Neural progenitor cell (in vitro differentiated cells): ENCODE measurements at regions not wholly inside any gene's neighbourhood (a gene's known extent, or its start where the extent isn't known, plus 50 kb on each side); places are given as distances from the start of the nearest gene placed in this dataset.
A peak's percentile ranks its signal among the peaks of the same experiment; 100 is the strongest.

Experiments used
- DNase-seq: peaks from one replicate; pipeline ENCODE4 v3.0.0-alpha.2; 2016; ENCODE audit warnings: low spot score
- H2AFZ ChIP-seq: fragments of 200-600 bp; sonication (generic); replicated peaks from 2 replicates; pipeline ENCODE4 v1.6.1; 2016; ENCODE audit warnings: antibody characterized with exemption
- H3F3A ChIP-seq: fragments of 200-600 bp; sonication (generic); 2 replicates; pipeline ENCODE4 v1.6.1; 2016; ENCODE audit warnings: antibody characterized with exemption, low read depth
- H3K27ac ChIP-seq: fragments of 200-600 bp; sonication (generic); 2 replicates; pipeline ENCODE4 v1.5.1; 2016; ENCODE audit warnings: mild to moderate bottlenecking
- H3K27me3 ChIP-seq: fragments of 200-600 bp; sonication (generic); 2 replicates; pipeline ENCODE4 v1.6.1; 2016; ENCODE audit warnings: mild to moderate bottlenecking, moderate library complexity
- H3K36me3 ChIP-seq: fragments of 200-600 bp; sonication (generic); 2 replicates; pipeline ENCODE4 v1.5.1; 2016
- H3K4me1 ChIP-seq: fragments of 200-600 bp; sonication (generic); 2 replicates; pipeline ENCODE4 v1.6.1; 2016; ENCODE audit warnings: mixed run types
- H3K4me2 ChIP-seq: fragments of 200-600 bp; sonication (generic); 2 replicates; pipeline ENCODE4 v1.6.1; 2016
- H3K4me3 ChIP-seq: fragments of 200-600 bp; sonication (generic); 2 replicates; pipeline ENCODE4 v1.5.1; 2016
- H3K79me2 ChIP-seq: fragments of 200-600 bp; sonication (generic); 2 replicates; pipeline ENCODE4 v1.6.1; 2016; ENCODE audit warnings: low read depth
- H3K9ac ChIP-seq: fragments of 200-600 bp; sonication (generic); 2 replicates; pipeline ENCODE4 v1.6.1; 2016
- H3K9me3 ChIP-seq: fragments of 200-600 bp; sonication (generic); 2 replicates; pipeline ENCODE4 v1.5.1; 2016; ENCODE audit warnings: low read depth
- H4K20me1 ChIP-seq: fragments of 200-600 bp; sonication (generic); 2 replicates; pipeline ENCODE4 v1.6.1; 2016; ENCODE audit warnings: low read depth
- H3K27ac Mint-ChIP-seq: 3 replicates; pipeline ENCODE4 v1.8.0; 2021; ENCODE audit warnings: mixed read lengths
- H3K27me3 Mint-ChIP-seq: 2 replicates; pipeline ENCODE4 v1.8.0; 2022; ENCODE audit warnings: low read depth, mild to moderate bottlenecking, inconsistent platforms, moderate library complexity, mixed read lengths; ENCODE audit not compliant: insufficient read depth
- H3K36me3 Mint-ChIP-seq: 3 replicates; pipeline ENCODE4 v1.8.0; 2021; ENCODE audit warnings: mixed read lengths
- H3K4me1 Mint-ChIP-seq: 3 replicates; pipeline ENCODE4 v1.8.0; 2021; ENCODE audit warnings: mixed read lengths
- H3K4me3 Mint-ChIP-seq: 3 replicates; pipeline ENCODE4 v1.8.0; 2021; ENCODE audit warnings: mild to moderate bottlenecking, moderate library complexity, mixed read lengths
- H3K9me3 Mint-ChIP-seq: 3 replicates; pipeline ENCODE4 v1.8.0; 2020; ENCODE audit warnings: mixed read lengths
- EZH2 ChIP-seq: fragments of 200-600 bp; sonication (generic); IDR thresholded peaks from 2 replicates; pipeline ENCODE4 v1.6.1; 2017; ENCODE audit warnings: antibody characterized with exemption, mild to moderate bottlenecking, moderate library complexity
- EZH2phosphoT487 ChIP-seq: fragments of 200-600 bp; sonication (generic); IDR thresholded peaks from 2 replicates; pipeline ENCODE4 v1.6.1; 2017; ENCODE audit warnings: antibody characterized with exemption
- TF ChIP-seq, protein P1 (sequence below): fragments of 200-600 bp; sonication (generic); IDR thresholded peaks from 2 replicates; pipeline ENCODE4 v1.5.1; 2017; ENCODE audit warnings: antibody characterized with exemption, mild to moderate bottlenecking

- peak overlapping the region; percentile 41 for H3K4me3 Mint-ChIP-seq
- H3K27me3 Mint-ChIP-seq, result peaks cover 5% of the 10 kb centered on the region
- peaks cover 3% of the 10 kb centered on the region for H3K36me3 Mint-ChIP-seq
- peaks cover 30% of the 10 kb centered on the region for H3K4me1 Mint-ChIP-seq
- peak overlapping the region; percentile 68 for H3K27ac Mint-ChIP-seq
- H3K9me3 ChIP-seq, result peaks cover 11% of the 10 kb centered on the region
- H3F3A ChIP-seq, result peaks cover 3% of the 10 kb centered on the region
- no peaks in the 10 kb centered on the region for H3K27me3 ChIP-seq
- peaks cover 25% of the 10 kb centered on the region for H3K4me1 ChIP-seq
- peaks cover 14% of the 10 kb centered on the region for H3K9me3 Mint-ChIP-seq
- H3K9ac ChIP-seq, result no peak overlapping the region
- no peak overlapping the region for H3K27ac ChIP-seq
- H3K79me2 ChIP-seq, result no peaks in the 10 kb centered on the region
- H3K4me2 ChIP-seq, result no peak overlapping the region
- H3K4me3 ChIP-seq, result no peak overlapping the region
- TF ChIP-seq, protein P1, sequence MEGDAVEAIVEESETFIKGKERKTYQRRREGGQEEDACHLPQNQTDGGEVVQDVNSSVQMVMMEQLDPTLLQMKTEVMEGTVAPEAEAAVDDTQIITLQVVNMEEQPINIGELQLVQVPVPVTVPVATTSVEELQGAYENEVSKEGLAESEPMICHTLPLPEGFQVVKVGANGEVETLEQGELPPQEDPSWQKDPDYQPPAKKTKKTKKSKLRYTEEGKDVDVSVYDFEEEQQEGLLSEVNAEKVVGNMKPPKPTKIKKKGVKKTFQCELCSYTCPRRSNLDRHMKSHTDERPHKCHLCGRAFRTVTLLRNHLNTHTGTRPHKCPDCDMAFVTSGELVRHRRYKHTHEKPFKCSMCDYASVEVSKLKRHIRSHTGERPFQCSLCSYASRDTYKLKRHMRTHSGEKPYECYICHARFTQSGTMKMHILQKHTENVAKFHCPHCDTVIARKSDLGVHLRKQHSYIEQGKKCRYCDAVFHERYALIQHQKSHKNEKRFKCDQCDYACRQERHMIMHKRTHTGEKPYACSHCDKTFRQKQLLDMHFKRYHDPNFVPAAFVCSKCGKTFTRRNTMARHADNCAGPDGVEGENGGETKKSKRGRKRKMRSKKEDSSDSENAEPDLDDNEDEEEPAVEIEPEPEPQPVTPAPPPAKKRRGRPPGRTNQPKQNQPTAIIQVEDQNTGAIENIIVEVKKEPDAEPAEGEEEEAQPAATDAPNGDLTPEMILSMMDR, result no peak
- no peak for TF ChIP-seq EZH2phosphoT487
- TF ChIP-seq EZH2, result no peak
- H4K20me1 ChIP-seq, result no peaks in the 10 kb centered on the region
- peaks cover 5% of the 10 kb centered on the region for H3K36me3 ChIP-seq
- peak overlapping the region; percentile 78 for H2AFZ ChIP-seq
- peak; percentile 53 for DNase-seq
Measured at GRCh38 chr2:236338495-236339184, 74.4 kb upstream of the ASB18 start.

DNA sequence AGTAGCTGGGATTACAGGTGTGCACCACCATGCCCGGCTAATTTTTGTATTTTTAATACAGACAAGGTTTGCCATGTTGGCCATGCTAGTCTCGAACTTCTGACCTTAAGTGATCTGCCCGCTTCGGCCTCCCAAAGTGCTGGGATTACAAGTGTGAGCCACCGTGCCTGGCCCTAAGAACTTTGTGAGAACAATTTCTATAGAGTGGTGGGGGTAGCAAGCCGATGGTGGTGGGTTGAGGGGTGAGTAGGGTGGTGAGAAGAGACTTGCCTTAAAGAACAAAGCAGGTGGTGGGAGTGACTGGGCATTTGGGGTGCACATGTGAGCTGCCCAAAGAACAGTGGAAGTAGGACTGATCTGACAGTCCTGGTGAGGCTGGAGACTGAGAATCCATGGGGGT, 76.0 kb upstream of the ASB18 start:
- TF ChIP-seq, protein P1, result no peak
- TF ChIP-seq EZH2 (no peak), EZH2phosphoT487 (no peak)

DNA sequence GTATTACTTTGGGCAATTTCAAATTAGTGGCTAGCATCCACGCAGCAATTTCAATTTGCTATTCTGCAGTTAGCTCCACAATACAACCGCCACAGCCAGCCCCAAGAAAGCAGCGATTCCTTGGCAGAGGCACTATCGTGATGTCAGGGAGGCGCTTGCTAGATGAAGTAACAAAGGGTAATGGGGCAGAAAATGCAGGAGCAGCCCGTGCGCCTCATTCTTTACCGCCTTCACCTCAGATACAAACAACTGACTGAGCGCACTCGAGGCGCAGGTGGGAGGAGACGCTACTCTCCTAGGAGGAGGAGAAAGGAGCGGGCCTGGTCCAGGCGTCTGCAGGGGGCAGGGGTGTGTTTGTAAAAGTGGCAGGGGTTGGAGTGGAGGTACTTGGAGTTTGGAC, 76.9 kb upstream of the ASB18 start:
- TF ChIP-seq EZH2phosphoT487 (no peak), EZH2 (no peak)
- TF ChIP-seq, protein P1, result no peak
- H3K4me3 Mint-ChIP-seq, result peak overlapping the region; percentile 27

More for the DNA sequence above, 76.0 kb upstream of the ASB18 start:
- H3K9me3 ChIP-seq, result peaks cover 11% of the 10 kb centered on the region
- peaks cover 14% of the 10 kb centered on the region for H3K9me3 Mint-ChIP-seq
- no peaks in the 10 kb centered on the region for H3K27me3 ChIP-seq
- no peak overlapping the region for H3K4me3 Mint-ChIP-seq
- DNase-seq, result no peak
- peaks cover 5% of the 10 kb centered on the region for H3K36me3 ChIP-seq
- no peak overlapping the region for H3K9ac ChIP-seq
- H3K4me1 ChIP-seq, result peaks cover 36% of the 10 kb centered on the region
- peaks cover 3% of the 10 kb centered on the region for H3K36me3 Mint-ChIP-seq
- no peak overlapping the region for H3K27ac Mint-ChIP-seq
- H3K79me2 ChIP-seq, result no peaks in the 10 kb centered on the region
- H4K20me1 ChIP-seq, result no peaks in the 10 kb centered on the region
- H3K4me3 ChIP-seq, result no peak overlapping the region
- no peak overlapping the region for H3K27ac ChIP-seq
- H3K4me2 ChIP-seq, result no peak overlapping the region
- H3F3A ChIP-seq, result peaks cover 3% of the 10 kb centered on the region
- peaks cover 5% of the 10 kb centered on the region for H3K27me3 Mint-ChIP-seq
- H2AFZ ChIP-seq, result no peak overlapping the region
- H3K4me1 Mint-ChIP-seq, result peaks cover 43% of the 10 kb centered on the region

More for the DNA sequence above, 76.9 kb upstream of the ASB18 start:
- Mint-ChIP-seq H3K36me3 (peaks cover 3% of the 10 kb centered on the region), H3K9me3 (peaks cover 14% of the 10 kb centered on the region), H3K4me1 (peaks cover 47% of the 10 kb centered on the region), H3K27ac (peak overlapping the region; percentile 84), H3K27me3 (peaks cover 5% of the 10 kb centered on the region)
- no peak overlapping the region for H3K27ac ChIP-seq
- no peak overlapping the region for H3K4me3 ChIP-seq
- H3K4me1 ChIP-seq, result peaks cover 40% of the 10 kb centered on the region
- H3K36me3 ChIP-seq, result peaks cover 5% of the 10 kb centered on the region
- DNase-seq, result no peak
- H2AFZ ChIP-seq, result no peak overlapping the region
- H3K4me2 ChIP-seq, result no peak overlapping the region
- no peak overlapping the region for H3K9ac ChIP-seq
- H3K9me3 ChIP-seq, result peaks cover 11% of the 10 kb centered on the region
- peaks cover 3% of the 10 kb centered on the region for H3F3A ChIP-seq
- no peaks in the 10 kb centered on the region for H4K20me1 ChIP-seq
- H3K27me3 ChIP-seq, result no peaks in the 10 kb centered on the region
- no peaks in the 10 kb centered on the region for H3K79me2 ChIP-seq
